IMR-90 (cell line): ENCODE measurements at regions not wholly inside any gene's neighbourhood (a gene's known extent, or its start where the extent isn't known, plus 50 kb on each side); places are given as distances from the start of the nearest gene placed in this dataset.

ENCODE experiments used
- ATAC-seq: fragments of 200-7000 bp; cut with Tn5 transposase; 2 replicates; pipeline ENCODE4 v1.9.1; 2020; ENCODE audit warnings: low read depth, mild to moderate bottlenecking, moderate library complexity
- BruUV-seq: library from RNA; stranded (reverse); fragments of 400-500 nt; replicated peaks from 2 replicates; lab custom pipeline; 2021; lab: Mats Ljungman, UMichigan
- CTCF ChIA-PET: fragments of 300-600 bp; formaldehyde crosslinking; extraction: SDS; loops from one replicate; lab custom pipeline; 2021; ENCODE audit warnings: antibody characterized with exemption; lab: Yijun Ruan, JAX
- POLR2A ChIA-PET: fragments of 300-600 bp; sonication (Branson Sonifier 250); formaldehyde crosslinking; loops from one replicate; lab custom pipeline; 2022; ENCODE audit warnings: antibody characterized with exemption; ENCODE audit not compliant: unreplicated experiment; lab: Charles Lee
- DNase-seq: peaks from one replicate; pipeline ENCODE4 v3.0.0; 2013
- H2AFZ ChIP-seq: replicated peaks from 2 replicates; pipeline ENCODE3; 2013; ENCODE audit warnings: low read length, mild to moderate bottlenecking; ENCODE audit not compliant: poor library complexity
- H2AK5ac ChIP-seq: 2 replicates; pipeline ENCODE4 v1.6.1; 2013; ENCODE audit warnings: low read depth, low read length, inconsistent platforms
- H2AK9ac ChIP-seq: replicated peaks from 2 replicates; pipeline ENCODE3; 2013; ENCODE audit warnings: mild to moderate bottlenecking, low read depth, low read length, moderate library complexity; ENCODE audit not compliant: poor library complexity
- H2BK120ac ChIP-seq: 2 replicates; pipeline ENCODE4 v1.6.1; 2013; ENCODE audit warnings: low read depth, low read length, inconsistent platforms
- H2BK15ac ChIP-seq: 3 replicates; pipeline ENCODE4 v1.6.1; 2013; ENCODE audit warnings: low read depth, low read length, inconsistent platforms
- H2BK20ac ChIP-seq: 2 replicates; pipeline ENCODE4 v1.6.1; 2013; ENCODE audit warnings: low read depth, mild to moderate bottlenecking, inconsistent platforms, low read length, moderate library complexity
- H2BK5ac ChIP-seq: 2 replicates; pipeline ENCODE4 v1.6.1; 2013; ENCODE audit warnings: mild to moderate bottlenecking, low read depth, low read length, inconsistent platforms; ENCODE audit not compliant: poor library complexity, severe bottlenecking
- H3K14ac ChIP-seq: replicated peaks from 2 replicates; pipeline ENCODE4 v1.6.1; 2013; ENCODE audit warnings: low read depth, low read length, inconsistent platforms
- H3K18ac ChIP-seq: 2 replicates; pipeline ENCODE4 v1.6.1; 2013; ENCODE audit warnings: low read depth, low read length, control low read depth
- H3K23ac ChIP-seq: 2 replicates; pipeline ENCODE4 v1.6.1; 2013; ENCODE audit warnings: low read depth, low read length, inconsistent platforms
- H3K27ac ChIP-seq: 2 replicates; pipeline ENCODE4 v1.5.1; 2013; ENCODE audit warnings: mild to moderate bottlenecking, control low read depth, low read length; ENCODE audit not compliant: insufficient read depth
- H3K27me3 ChIP-seq: 2 replicates; pipeline ENCODE4 v1.6.1; 2013; ENCODE audit warnings: low read length; ENCODE audit not compliant: control insufficient read depth, insufficient read depth
- H3K36me3 ChIP-seq: 2 replicates; pipeline ENCODE4 v1.6.1; 2013; ENCODE audit warnings: low read length, mixed read lengths; ENCODE audit not compliant: control insufficient read depth, insufficient read depth
- H3K4ac ChIP-seq: 2 replicates; pipeline ENCODE4 v1.6.1; 2013; ENCODE audit warnings: low read depth, low read length, inconsistent platforms
- H3K4me1 ChIP-seq: 2 replicates; pipeline ENCODE4 v1.6.1; 2013; ENCODE audit warnings: low read length, mixed read lengths; ENCODE audit not compliant: control insufficient read depth, insufficient read depth
- H3K4me2 ChIP-seq: 2 replicates; pipeline ENCODE4 v1.6.1; 2013; ENCODE audit warnings: low read depth, mild to moderate bottlenecking, control low read depth, low read length, moderate library complexity
- H3K4me3 ChIP-seq: 2 replicates; pipeline ENCODE4 v1.5.1; 2013; ENCODE audit warnings: low read depth, mild to moderate bottlenecking, control low read depth, low read length, moderate library complexity; ENCODE audit not compliant: insufficient read depth
- H3K56ac ChIP-seq: 2 replicates; pipeline ENCODE4 v1.6.1; 2013; ENCODE audit warnings: low read length, inconsistent platforms; ENCODE audit not compliant: insufficient read depth; ENCODE audit errors: extremely low read depth
- H3K79me1 ChIP-seq, 2 experiments: 2 replicates each; pipeline ENCODE4 v1.6.1; 2013; ENCODE audit warnings: low read length in 2 of 2, inconsistent platforms in 1 of 2, low read depth in 1 of 2
- H3K9ac ChIP-seq: 2 replicates; pipeline ENCODE4 v1.6.1; 2013; ENCODE audit warnings: low read depth, low read length, control low read depth
- H3K9me1 ChIP-seq: 2 replicates; pipeline ENCODE4 v1.6.1; 2013; ENCODE audit warnings: low read length, inconsistent platforms; ENCODE audit not compliant: insufficient read depth
- H3K9me3 ChIP-seq: 2 replicates; pipeline ENCODE4 v1.6.1; 2013; ENCODE audit warnings: low read length; ENCODE audit not compliant: control insufficient read depth, insufficient read depth
- H4K20me1 ChIP-seq: 2 replicates; pipeline ENCODE4 v1.6.1; 2013; ENCODE audit warnings: low read length, inconsistent platforms; ENCODE audit not compliant: insufficient read depth
- H4K5ac ChIP-seq: 2 replicates; pipeline ENCODE4 v1.6.1; 2013; ENCODE audit warnings: mild to moderate bottlenecking, low read depth, low read length, control low read depth
- H4K8ac ChIP-seq, 2 experiments: 2 replicates each; pipeline ENCODE4 v1.6.1; 2013; ENCODE audit warnings: low read depth in 2 of 2, low read length in 2 of 2, control low read depth in 1 of 2, inconsistent platforms in 1 of 2
- H4K91ac ChIP-seq: 2 replicates; pipeline ENCODE4 v1.6.1; 2013; ENCODE audit warnings: low read depth, low read length, inconsistent platforms; ENCODE audit not compliant: insufficient read depth
- BHLHE40 ChIP-seq: fragments of 150-350 bp; IDR thresholded peaks from 2 replicates; pipeline ENCODE4 v1.6.1; 2016; ENCODE audit warnings: mild to moderate bottlenecking, low read depth, low read length
- CEBPB ChIP-seq: IDR thresholded peaks from 2 replicates; pipeline ENCODE4 v1.6.1; 2012; ENCODE audit warnings: low read depth, low read length, improper control_type of control experiment
- CHD1 ChIP-seq: IDR thresholded peaks from 2 replicates; pipeline ENCODE4 v1.6.1; 2012; ENCODE audit warnings: low read depth, low read length, improper control_type of control experiment
- MAFK ChIP-seq: IDR thresholded peaks from 2 replicates; pipeline ENCODE4 v1.6.1; 2012; ENCODE audit warnings: low read depth, low read length, improper control_type of control experiment
- MAZ ChIP-seq: IDR thresholded peaks from 2 replicates; pipeline ENCODE4 v1.6.1; 2012; ENCODE audit warnings: low read depth, mild to moderate bottlenecking, low read length, improper control_type of control experiment, moderate library complexity, borderline replicate concordance
- NFE2L2 ChIP-seq: fragments of 150-350 bp; IDR thresholded peaks from 2 replicates; pipeline ENCODE4 v1.6.1; 2016; ENCODE audit warnings: low read depth, mild to moderate bottlenecking, low read length
- POLR2A ChIP-seq: IDR thresholded peaks from 2 replicates; pipeline ENCODE4 v1.6.1; 2012; ENCODE audit warnings: mild to moderate bottlenecking, low read depth, low read length
- RCOR1 ChIP-seq: IDR thresholded peaks from 2 replicates; pipeline ENCODE4 v1.6.1; 2012; ENCODE audit warnings: mild to moderate bottlenecking, low read length, improper control_type of control experiment; ENCODE audit not compliant: insufficient replicate concordance
- RFX5 ChIP-seq: IDR thresholded peaks from 2 replicates; pipeline ENCODE4 v1.8.0; 2012; ENCODE audit warnings: low read depth, mild to moderate bottlenecking, low read length, moderate library complexity
- USF2 ChIP-seq: fragments of 150-350 bp; IDR thresholded peaks from 2 replicates; pipeline ENCODE4 v1.6.1; 2017; ENCODE audit warnings: mild to moderate bottlenecking, antibody characterized with exemption, low read length, low read depth
- WGBS, 2 experiments: methylation state at CpG; one replicate each; pipeline versions ENCODE4 v1.1.5 to v1.1.7; 2013; ENCODE audit warnings: missing lambda C conversion rate in 2 of 2; ENCODE audit not compliant: insufficient read length in 1 of 2; ENCODE audit errors: extremely low coverage in 2 of 2; 5-methylcytosine and 5-hydroxymethylcytosine counted together
- dilution Hi-C: fragments of 300-500 bp; cut with HindIII; formaldehyde crosslinking; loops from one replicate; pipeline ENCODE4 v1.14.3; 2018; ENCODE audit warnings: low sequenced_read_pairs; ENCODE audit not compliant: unreplicated experiment
- in situ Hi-C: fragments of 300-500 bp; cut with MboI; formaldehyde crosslinking; loops from 3 replicates; pipeline ENCODE4 v1.14.3; 2019; ENCODE audit warnings: low sequenced_read_pairs, inconsistent platforms, mixed read lengths
- intact Hi-C: fragments of 100-400 bp; cut with micrococcal nuclease; formaldehyde crosslinking; loops from 2 replicates; pipeline ENCODE4 v1.10.0; 2022

DNA sequence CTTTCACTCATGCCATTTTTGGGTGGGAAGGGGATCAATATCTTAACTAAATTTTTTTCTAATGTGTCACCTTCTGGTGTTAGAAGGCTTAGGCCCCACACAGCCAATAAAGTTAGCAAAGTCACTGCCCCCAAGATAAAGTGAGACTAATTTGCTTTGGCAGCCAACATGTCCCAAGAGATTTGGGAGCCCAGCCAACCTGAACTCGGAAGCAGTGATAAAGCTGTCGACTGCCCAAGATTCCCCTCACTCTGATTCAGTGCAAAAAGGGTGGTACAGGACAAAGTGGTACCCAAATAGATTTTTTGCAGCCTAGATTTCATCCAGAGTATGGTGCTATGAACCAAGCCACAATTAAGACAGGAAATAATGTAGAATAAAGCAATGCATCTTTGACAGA, 572.5 kb upstream of the ARRDC3 start:
- Histone ChIP-seq H3K56ac (no peak overlapping the region), H2BK15ac (no peak overlapping the region), H3K14ac (no peak overlapping the region), H4K8ac (no peak overlapping the region), H4K5ac (no peak overlapping the region), H3K23ac (no peak overlapping the region), H3K4me2 (no peak overlapping the region), H2BK5ac (no peak overlapping the region), H2BK20ac (no peak overlapping the region), H3K4me3 (no peak overlapping the region), H3K4ac (no peak overlapping the region), H3K4me1 (no peaks in the 10 kb centered on the region), H2AK9ac (no peak overlapping the region), H2AK5ac (no peak overlapping the region), H4K91ac (no peak overlapping the region), H3K27me3 (no peaks in the 10 kb centered on the region), H3K9ac (no peak overlapping the region), H3K9me3 (no peaks in the 10 kb centered on the region), H2AFZ (no peak overlapping the region), H3K9me1 (no peaks in the 10 kb centered on the region), H4K20me1 (no peaks in the 10 kb centered on the region), H3K36me3 (no peaks in the 10 kb centered on the region), H3K27ac (no peak overlapping the region), H2BK120ac (no peak overlapping the region), H3K79me1 (no peaks in the 10 kb centered on the region), H3K18ac (no peak overlapping the region)
- POLR2A ChIA-PET = no interaction called here
- whole genome bisulfite sequencing, 2 experiments = no CpG with 5 or more reads among the region's 2 CpGs
- in situ Hi-C loops = no loop called here
- intact Hi-C loops = no loop called here
- TF ChIP-seq RCOR1 = no peak
- no peak for TF ChIP-seq MAFK
- TF ChIP-seq CHD1 = no peak
- TF ChIP-seq NFE2L2 = no peak
- no peak for TF ChIP-seq POLR2A
- no peak for TF ChIP-seq USF2
- no peak for TF ChIP-seq MAZ
- no peak for TF ChIP-seq RFX5
- TF ChIP-seq CEBPB = no peak
- TF ChIP-seq BHLHE40 = no peak
- CTCF ChIA-PET = no interaction called here
- dilution Hi-C loops = no loop called here
- no peak for DNase-seq
- ATAC-seq = no peak
- BruUV-seq = no TSS peak
